Right renal cortex interstitium (tissue), 3 donors: ENCODE measurements at regions not wholly inside any gene's neighbourhood (a gene's known extent, or its start where the extent isn't known, plus 50 kb on each side); places are given as distances from the start of the nearest gene placed in this dataset.

Experiments used
- DNase-seq, 3 donors: peaks; one replicate each; pipeline ENCODE4 v3.0.0-alpha.2; 2013; ENCODE audit warnings: low read depth in 3 of 3, low spot score in 2 of 3

GRCh38 chr5:168057905-168058304 lies 233.5 kb upstream of the WWC1 start:
- no peak for DNase-seq

GRCh38 chr5:168059131-168059530 lies 232.3 kb upstream of the WWC1 start:
- no peak for DNase-seq

- DNase-seq, result no peak
These were observed 229.2 kb upstream of the WWC1 start for GRCh38 chr5:168062239-168062638.

GRCh38 chr5:168064457-168064856 lies 227.0 kb upstream of the WWC1 start:
- no peak for DNase-seq

GRCh38 chr5:168064933-168065622 lies 226.4 kb upstream of the WWC1 start:
- DNase-seq, result no peak

GRCh38 chr5:168066536-168067208 lies 224.8 kb upstream of the WWC1 start:
- DNase-seq, result no peak

- no peak for DNase-seq
These were observed 220.7 kb upstream of the WWC1 start for GRCh38 chr5:168070761-168071160.

- no peak for DNase-seq
These were observed 218.8 kb upstream of the WWC1 start for GRCh38 chr5:168072665-168073064.

- no peak for DNase-seq
These were observed 218.1 kb upstream of the WWC1 start for GRCh38 chr5:168073311-168073710.

- DNase-seq, result no peak
These were observed 217.2 kb upstream of the WWC1 start for GRCh38 chr5:168073991-168074800.

- no peak for DNase-seq
These were observed 216.1 kb upstream of the WWC1 start for GRCh38 chr5:168075387-168075786.

GRCh38 chr5:168076561-168076991 lies 214.9 kb upstream of the WWC1 start:
- no peak for DNase-seq

GRCh38 chr5:168085261-168086031 lies 206.0 kb upstream of the WWC1 start:
- DNase-seq, result no peak

GRCh38 chr5:168086104-168086610 lies 205.3 kb upstream of the WWC1 start:
- DNase-seq, result no peak

- no peak for DNase-seq
These were observed 204.7 kb upstream of the WWC1 start for GRCh38 chr5:168086746-168087145.

- no peak for DNase-seq
These were observed 202.9 kb upstream of the WWC1 start for GRCh38 chr5:168088410-168089173.

GRCh38 chr5:168089201-168089887 lies 202.1 kb upstream of the WWC1 start:
- no peak for DNase-seq

- DNase-seq, result no peak
These were observed 198.9 kb upstream of the WWC1 start for GRCh38 chr5:168092209-168093185.
